ENCODE measurements at regions not wholly inside any gene's neighbourhood (a gene's known extent, or its start where the extent isn't known, plus 50 kb on each side); places are given as distances from the start of the nearest gene placed in this dataset.
A peak's percentile ranks its signal among the peaks of the same experiment; 100 is the strongest.

GRCh38 chr5:35312267-35312666 is 82.0 kb upstream of the PRLR start:
- no peak for ATAC-seq

DNA sequence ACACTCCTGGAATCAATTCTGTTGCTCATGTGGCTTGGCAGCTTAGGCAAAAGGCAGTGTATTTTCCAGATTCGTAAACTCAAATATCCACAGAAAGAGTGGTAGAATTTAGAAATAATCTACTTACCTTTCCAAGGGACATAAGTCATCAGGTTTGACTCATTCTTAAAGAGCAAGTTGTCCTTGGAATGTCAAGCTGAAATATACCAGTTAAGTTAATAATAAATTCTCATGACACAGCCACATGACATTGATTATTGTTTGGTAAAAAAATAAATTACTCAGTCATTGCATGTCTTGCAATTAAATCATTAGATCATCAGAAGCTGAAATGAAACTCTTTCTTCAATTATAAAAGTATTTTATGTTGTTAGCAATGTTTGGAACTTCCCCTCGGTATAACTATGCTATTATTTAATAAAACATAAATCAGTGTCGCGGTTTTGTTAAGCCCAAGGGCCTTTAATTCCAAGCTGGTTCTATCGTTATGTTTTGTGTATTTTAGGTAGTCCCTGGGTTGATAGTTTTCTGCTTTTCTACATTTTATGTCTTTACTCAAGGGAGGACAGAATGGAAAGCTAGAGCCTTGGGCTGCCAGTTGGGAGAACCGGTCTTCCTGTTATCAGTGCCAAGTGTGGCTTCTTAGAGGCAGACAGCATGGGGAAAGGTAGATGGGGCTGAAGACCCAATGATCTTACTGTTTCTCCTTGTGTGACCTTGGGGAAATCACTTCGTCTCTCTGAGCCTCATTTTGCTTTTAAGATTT is 79.3 kb upstream of the PRLR start:
- peak; percentile 19 for ATAC-seq

DNA sequence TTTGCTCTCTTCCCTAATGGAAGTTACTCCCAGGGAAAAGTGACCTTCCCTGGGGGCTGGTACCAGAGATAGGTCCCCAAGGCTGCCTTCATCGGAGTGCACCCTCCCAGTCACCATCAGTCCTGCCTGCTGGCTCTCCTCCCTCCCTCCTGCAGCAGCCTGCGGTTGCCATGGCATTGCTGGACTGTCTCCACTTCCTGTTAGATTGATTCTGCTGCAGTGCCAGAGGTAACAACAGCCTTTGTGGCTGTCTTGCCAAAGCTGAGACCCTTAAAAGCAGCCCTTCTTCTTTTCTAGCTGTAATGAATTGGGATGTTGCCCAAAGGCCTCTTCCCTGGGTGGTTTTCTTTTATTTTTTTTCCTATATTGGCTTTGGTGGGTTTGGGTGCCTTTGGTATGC is 78.1 kb upstream of the PRLR start:
- peak; percentile 13 for ATAC-seq

GRCh38 chr5:35306716-35307365 is 76.6 kb upstream of the PRLR start:
- no peak for ATAC-seq

GRCh38 chr5:35305336-35306020 is 75.2 kb upstream of the PRLR start:
- no peak for ATAC-seq

- ATAC-seq: no peak
Observed at GRCh38 chr5:35304291-35304690, 74.0 kb upstream of the PRLR start.

GRCh38 chr5:35303152-35303551 is 72.9 kb upstream of the PRLR start:
- ATAC-seq: peak; percentile 94

- ATAC-seq: no peak
Observed at GRCh38 chr5:35302544-35302943, 72.3 kb upstream of the PRLR start.

DNA sequence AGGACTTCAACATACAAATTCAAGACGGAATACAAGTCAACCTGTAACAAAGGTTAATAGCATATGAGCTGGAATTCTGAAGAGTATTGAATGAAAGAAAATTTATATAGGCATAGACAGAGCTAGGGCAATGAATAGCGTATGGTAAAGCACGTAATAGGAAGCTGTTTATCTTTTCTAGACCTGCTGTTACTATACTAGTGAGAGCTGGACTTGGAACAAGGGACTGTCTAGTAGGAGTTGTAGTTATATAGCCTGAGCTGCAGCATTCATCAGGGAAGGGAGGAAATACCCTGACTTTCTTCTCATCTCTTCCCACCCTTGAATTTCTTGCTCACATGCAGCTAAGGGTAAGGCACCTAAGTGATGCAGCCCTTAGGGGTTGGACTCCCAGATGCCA is 67.5 kb upstream of the PRLR start:
- no peak for ATAC-seq

- no peak for ATAC-seq
Observed at GRCh38 chr5:35294976-35295375, 64.7 kb upstream of the PRLR start.

GRCh38 chr5:35294017-35294416 is 63.7 kb upstream of the PRLR start:
- ATAC-seq: no peak

GRCh38 chr5:35285435-35285834 is 55.1 kb upstream of the PRLR start:
- ATAC-seq: no peak

GRCh38 chr5:35285011-35285410 is 54.7 kb upstream of the PRLR start:
- no peak for ATAC-seq

DNA sequence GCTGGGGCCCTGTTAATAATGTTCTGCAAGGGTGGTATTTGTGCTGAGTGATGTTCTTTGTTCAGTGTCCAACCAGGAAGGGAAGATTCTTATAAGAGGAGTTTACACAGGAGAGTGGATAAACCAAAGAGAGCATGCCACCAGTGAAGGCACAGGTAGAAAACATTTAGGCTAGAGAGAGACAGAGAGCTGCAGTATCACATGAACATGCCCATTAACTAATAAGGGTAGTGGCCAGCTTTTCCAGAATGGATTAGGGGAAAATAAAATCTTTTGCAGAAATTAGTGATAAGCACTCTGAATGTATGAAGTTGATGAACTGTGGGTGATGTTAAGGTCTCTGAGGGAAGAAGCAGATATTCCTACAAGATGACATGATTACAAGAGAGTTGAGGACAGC is 54.1 kb upstream of the PRLR start:
- no peak for ATAC-seq

GRCh38 chr5:35282810-35283209 is 52.5 kb upstream of the PRLR start:
- no peak for ATAC-seq

- ATAC-seq: peak; percentile 48
Observed at GRCh38 chr5:35281613-35282012, 51.3 kb upstream of the PRLR start.

Data from esophagus mucosa (tissue), 1 donor.